Loucy (cell line): ENCODE measurements at regions not wholly inside any gene's neighbourhood (a gene's known extent, or its start where the extent isn't known, plus 50 kb on each side); places are given as distances from the start of the nearest gene placed in this dataset.

Experiments
- H2AFZ ChIP-seq: fragments of 200-600 bp; sonication (generic); 2 replicates; pipeline ENCODE4 v1.6.0; 2016; ENCODE audit warnings: antibody characterized with exemption, mild to moderate bottlenecking, low read length, moderate library complexity
- H3F3A ChIP-seq: fragments of 200-600 bp; 2 replicates; pipeline ENCODE4 v1.6.0; 2016; ENCODE audit warnings: antibody characterized with exemption, low read depth, mild to moderate bottlenecking
- H3K27me3 ChIP-seq: fragments of 200-600 bp; sonication (generic); 2 replicates; pipeline ENCODE4 v1.6.1; 2014; ENCODE audit warnings: low read length, mild to moderate bottlenecking; ENCODE audit not compliant: insufficient read depth, poor library complexity, severe bottlenecking
- H3K36me3 ChIP-seq: fragments of 200-600 bp; sonication (generic); 2 replicates; pipeline ENCODE4 v1.6.1; 2016; ENCODE audit warnings: low read length; ENCODE audit not compliant: insufficient read depth
- H3K4me1 ChIP-seq: fragments of 200-600 bp; sonication (generic); 2 replicates; pipeline ENCODE4 v1.5.1; 2014; ENCODE audit warnings: low read length, mild to moderate bottlenecking; ENCODE audit not compliant: insufficient read depth, poor library complexity, severe bottlenecking
- H3K4me2 ChIP-seq: fragments of 200-600 bp; sonication (generic); 2 replicates; pipeline ENCODE4 v1.6.0; 2014; ENCODE audit warnings: antibody characterized with exemption, low read length, low read depth, mild to moderate bottlenecking; ENCODE audit not compliant: poor library complexity, severe bottlenecking
- H3K4me3 ChIP-seq: fragments of 200-600 bp; sonication (generic); 2 replicates; pipeline ENCODE4 v1.5.1; 2014; ENCODE audit warnings: low read length, mild to moderate bottlenecking, mixed read lengths; ENCODE audit not compliant: poor library complexity, severe bottlenecking
- H3K79me2 ChIP-seq: fragments of 200-600 bp; sonication (generic); 2 replicates; pipeline ENCODE4 v1.6.1; 2014; ENCODE audit warnings: low read length; ENCODE audit not compliant: insufficient read depth
- H3K9ac ChIP-seq: fragments of 200-600 bp; sonication (generic); 2 replicates; pipeline ENCODE4 v1.6.0; 2014; ENCODE audit warnings: mild to moderate bottlenecking, low read depth, low read length, moderate library complexity; ENCODE audit not compliant: poor library complexity, severe bottlenecking
- H3K9me2 ChIP-seq: fragments of 200-600 bp; sonication (generic); replicated peaks from 2 replicates; pipeline ENCODE4 v1.6.1; 2016; ENCODE audit warnings: low read depth, low read length, mixed read lengths
- H3K9me3 ChIP-seq: fragments of 200-600 bp; sonication (generic); 2 replicates; pipeline ENCODE4 v1.6.1; 2014; ENCODE audit warnings: mild to moderate bottlenecking, antibody characterized with exemption, low read length, low read depth; ENCODE audit not compliant: insufficient read depth
- H4K20me1 ChIP-seq: fragments of 200-600 bp; sonication (generic); 2 replicates; pipeline ENCODE4 v1.6.0; 2014; ENCODE audit warnings: antibody characterized with exemption, low read length, mild to moderate bottlenecking; ENCODE audit not compliant: insufficient read depth, poor library complexity, severe bottlenecking
- CTCF ChIP-seq: fragments of 200-600 bp; sonication (generic); conservative IDR thresholded peaks from 2 replicates; pipeline ENCODE4 v1.5.1; 2014; ENCODE audit warnings: mild to moderate bottlenecking, antibody characterized with exemption, low read length
- EZH2phosphoT487 ChIP-seq: fragments of 200-600 bp; IDR thresholded peaks from 2 replicates; pipeline ENCODE4 v1.6.1; 2018; ENCODE audit warnings: antibody characterized with exemption, mild to moderate bottlenecking, moderate library complexity, borderline replicate concordance

DNA sequence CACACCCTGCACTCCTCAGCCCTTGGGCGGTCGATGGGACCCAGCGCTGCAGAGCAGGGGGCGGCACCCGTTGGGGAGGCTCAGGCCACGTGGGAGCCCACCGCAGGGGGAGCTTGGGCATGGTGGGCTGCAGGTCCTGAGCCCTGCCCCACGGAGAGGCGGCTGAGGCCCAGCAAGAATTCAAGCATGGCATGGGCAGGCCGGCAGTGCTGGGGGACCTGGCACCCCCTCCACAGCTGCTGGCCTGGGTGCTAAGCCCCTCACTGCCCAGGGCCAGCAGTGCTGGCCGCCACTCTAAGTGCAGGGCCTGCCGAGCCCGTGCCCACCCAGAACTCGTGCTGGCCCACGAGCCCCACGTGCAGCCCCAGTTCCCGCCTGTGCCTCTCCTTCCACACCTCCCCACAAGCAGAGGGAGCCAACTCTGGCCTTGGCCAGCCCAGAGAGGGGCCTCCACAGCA is 555.0 kb upstream of the ADGRL4 start:
- Histone ChIP-seq H3K9me2 (no peaks in the 10 kb centered on the region), H3K4me2 (no peak overlapping the region), H3K36me3 (no peaks in the 10 kb centered on the region), H3K79me2 (no peaks in the 10 kb centered on the region), H3K4me1 (no peaks in the 10 kb centered on the region), H3K4me3 (no peak overlapping the region), H3K9ac (no peak overlapping the region), H3F3A (no peaks in the 10 kb centered on the region), H3K27me3 (no peaks in the 10 kb centered on the region), H2AFZ (no peak overlapping the region), H3K9me3 (no peaks in the 10 kb centered on the region; the same call in 1 of the 2 replicates), H4K20me1 (no peaks in the 10 kb centered on the region)
- no peak for TF ChIP-seq EZH2phosphoT487
- no peak for TF ChIP-seq CTCF

DNA sequence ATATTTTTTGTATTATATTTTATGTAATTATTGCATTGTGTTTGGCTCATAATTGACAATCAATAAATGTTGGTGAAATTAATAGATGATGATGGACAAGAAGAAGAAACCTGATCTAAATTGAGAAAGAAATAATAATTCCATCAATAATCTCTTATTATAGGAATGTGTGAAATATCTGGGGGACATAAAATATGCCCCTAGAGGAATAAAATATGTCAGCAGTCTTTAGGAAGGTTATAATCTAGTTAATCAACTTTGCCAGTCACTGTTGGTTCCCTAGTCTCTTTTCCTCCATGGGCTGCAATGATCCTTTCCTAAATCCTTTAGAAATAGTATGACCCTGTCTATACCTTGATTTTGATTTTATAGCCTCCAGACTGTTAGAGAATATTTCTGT is 549.7 kb upstream of the ADGRL4 start:
- Histone ChIP-seq H3F3A (no peaks in the 10 kb centered on the region), H3K4me1 (no peaks in the 10 kb centered on the region), H3K4me2 (no peak overlapping the region), H3K36me3 (no peaks in the 10 kb centered on the region), H3K9me3 (no peaks in the 10 kb centered on the region; the same call in 1 of the 2 replicates), H3K27me3 (no peaks in the 10 kb centered on the region), H3K9me2 (no peaks in the 10 kb centered on the region), H3K9ac (no peak overlapping the region), H3K79me2 (no peaks in the 10 kb centered on the region), H4K20me1 (no peaks in the 10 kb centered on the region), H2AFZ (no peak overlapping the region), H3K4me3 (no peak overlapping the region)
- TF ChIP-seq CTCF (no peak), EZH2phosphoT487 (no peak)

- Histone ChIP-seq H3K9me3 (no peaks in the 10 kb centered on the region; the same call in 1 of the 2 replicates), H3K9me2 (no peaks in the 10 kb centered on the region), H3K79me2 (no peaks in the 10 kb centered on the region), H3K4me1 (no peaks in the 10 kb centered on the region), H3K27me3 (no peaks in the 10 kb centered on the region), H3K4me3 (no peak overlapping the region), H2AFZ (no peak overlapping the region), H3K4me2 (no peak overlapping the region), H3K36me3 (no peaks in the 10 kb centered on the region), H3F3A (no peaks in the 10 kb centered on the region), H3K9ac (no peak overlapping the region), H4K20me1 (no peaks in the 10 kb centered on the region)
- no peak for TF ChIP-seq CTCF
- no peak for TF ChIP-seq EZH2phosphoT487
These were observed 548.2 kb upstream of the ADGRL4 start for GRCh38 chr1:79554688-79555087.
